GM19238 (cell line): ENCODE measurements at regions not wholly inside any gene's neighbourhood (a gene's known extent, or its start where the extent isn't known, plus 50 kb on each side); places are given as distances from the start of the nearest gene placed in this dataset.
A peak's percentile ranks its signal among the peaks of the same experiment; 100 is the strongest.
"Not testable (repeated sequence)": the region's sequence is repeated elsewhere in the genome, so short reads cannot be mapped to it uniquely, and the experiment has no call there.

Experiments used
- DNase-seq: peaks from one replicate; pipeline ENCODE4 v3.0.0; 2011; ENCODE audit warnings: low spot score; ENCODE audit not compliant: insufficient read length

GRCh38 chr7:138316421-138317043 is 143.5 kb upstream of the TRIM24 start:
- DNase-seq = peak; percentile 11

DNA sequence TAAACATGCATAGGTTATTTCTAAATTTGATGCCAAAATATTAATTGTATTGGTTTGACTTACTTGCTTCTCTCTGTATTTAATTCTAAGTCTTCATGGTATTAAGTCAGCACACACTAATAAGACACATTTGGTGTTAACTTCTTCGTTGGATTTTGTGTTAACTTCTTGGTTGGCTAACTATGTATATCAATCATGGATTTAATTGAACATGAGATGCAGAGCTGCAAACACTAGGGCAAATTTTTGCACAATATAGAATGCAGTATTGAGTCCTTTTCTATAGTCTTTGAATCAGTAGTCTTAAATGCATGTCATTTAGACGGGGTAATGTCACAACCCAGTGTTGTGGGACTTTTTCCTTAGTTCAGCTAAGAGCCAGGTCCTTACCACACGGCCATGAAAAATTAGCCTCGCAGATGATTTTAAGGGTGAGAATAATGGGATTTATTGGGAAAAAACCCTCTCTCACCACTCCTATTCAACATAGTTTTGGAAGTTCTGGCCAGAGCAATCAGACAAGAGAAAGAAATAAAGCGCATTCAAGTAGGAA is 142.9 kb upstream of the TRIM24 start:
- no peak for DNase-seq

- no peak for DNase-seq
These were observed 135.1 kb upstream of the TRIM24 start for GRCh38 chr7:138324941-138325340.

DNA sequence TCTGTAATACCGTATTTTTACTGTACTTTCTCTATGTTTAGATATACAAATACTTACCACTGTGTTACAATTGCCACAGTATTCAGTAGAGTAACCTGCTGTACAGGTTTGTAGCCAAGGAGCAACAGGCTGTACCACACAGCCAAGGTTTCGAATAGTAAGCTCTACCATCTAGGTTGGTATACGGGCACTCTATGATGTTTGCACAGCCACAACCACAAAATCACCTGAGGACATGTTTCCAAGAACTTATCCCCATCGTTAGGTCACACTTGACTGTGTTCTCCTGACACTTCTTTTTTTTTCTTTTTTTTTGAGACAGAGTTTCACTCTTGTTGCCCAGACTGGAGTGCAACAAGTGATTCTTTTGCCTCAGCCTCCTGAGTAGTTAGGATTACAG is 134.6 kb upstream of the TRIM24 start:
- DNase-seq = no peak

GRCh38 chr7:138328215-138328614 is 131.8 kb upstream of the TRIM24 start:
- no peak for DNase-seq

DNA sequence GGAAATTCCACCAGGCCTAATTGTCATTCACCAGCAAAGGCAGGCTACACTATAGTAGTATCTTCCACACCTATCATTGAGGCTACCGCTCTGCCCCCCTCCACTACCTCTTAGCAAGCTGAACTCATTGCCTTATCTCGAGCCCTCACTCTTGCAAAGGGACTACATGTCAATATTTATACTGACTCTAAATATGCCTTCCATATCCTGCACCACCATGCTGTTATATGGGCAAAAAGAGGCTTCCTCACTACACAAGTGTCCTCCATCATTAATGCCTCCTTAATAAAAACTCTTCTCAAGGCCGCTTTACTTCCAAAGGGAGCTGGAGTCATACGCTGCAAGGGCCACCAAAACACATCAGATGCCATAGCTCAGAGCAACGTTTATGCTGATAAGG is 127.2 kb upstream of the TRIM24 start:
- DNase-seq = not testable (repeated sequence)

GRCh38 chr7:138338361-138338760 is 121.7 kb upstream of the TRIM24 start:
- no peak for DNase-seq

DNA sequence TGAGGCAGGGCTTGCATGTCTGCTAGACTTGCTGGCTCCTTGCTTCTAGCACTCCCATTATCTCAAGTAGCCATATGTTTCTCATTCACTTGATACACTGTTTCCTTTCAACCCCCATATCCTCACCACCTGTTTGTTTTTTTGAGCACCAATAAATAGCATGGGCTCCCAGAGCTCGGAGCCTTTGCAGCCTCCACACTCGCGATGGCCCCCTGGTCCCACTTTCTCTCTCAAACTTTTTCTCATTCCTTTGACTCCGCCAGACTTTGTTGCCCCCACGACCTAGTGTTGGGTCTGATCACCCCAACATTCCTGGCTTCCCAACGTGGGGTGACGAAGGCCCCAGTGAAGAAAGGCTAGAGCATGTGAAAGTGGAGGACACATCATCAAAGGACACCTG is 120.8 kb upstream of the TRIM24 start:
- DNase-seq = not testable (repeated sequence)

DNA sequence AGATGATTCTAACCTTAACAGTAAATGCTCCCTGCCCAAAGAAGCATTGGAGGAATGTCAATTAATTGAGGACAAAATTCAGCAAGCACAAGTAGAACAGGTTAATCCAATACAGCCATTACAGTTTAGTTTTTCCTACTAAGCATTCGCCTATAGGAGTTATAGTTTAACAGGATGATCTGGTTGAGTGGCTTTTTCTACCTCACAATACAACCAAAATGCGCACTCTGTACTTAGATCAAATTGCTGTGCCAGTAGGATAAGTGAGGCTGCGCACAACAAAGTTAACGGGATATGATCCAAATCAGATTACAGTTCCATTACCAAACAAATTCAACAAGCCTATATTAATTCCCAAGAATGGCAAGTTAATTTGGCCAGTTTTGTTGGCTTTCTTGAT is 117.1 kb upstream of the TRIM24 start:
- DNase-seq = no peak

- DNase-seq = no peak
These were observed 114.5 kb upstream of the TRIM24 start for GRCh38 chr7:138345567-138345966.

DNA sequence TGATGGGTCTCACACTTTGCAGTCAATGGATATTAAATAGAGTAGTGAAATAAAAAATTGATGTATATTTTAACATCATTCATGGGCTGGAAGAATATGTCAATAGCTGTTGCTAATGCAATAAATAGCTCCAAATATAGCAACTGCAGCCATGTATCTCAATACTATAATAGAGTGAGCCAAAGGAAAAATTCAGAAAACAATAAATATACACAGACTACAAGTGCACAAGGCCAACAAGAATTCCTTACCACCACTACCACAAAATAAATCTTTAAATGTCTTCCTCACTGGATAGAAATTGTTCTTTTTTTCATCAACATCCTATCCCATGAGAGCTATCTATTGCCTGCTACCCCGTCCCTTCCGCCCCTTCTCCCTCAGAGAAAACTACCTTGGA is 113.1 kb upstream of the TRIM24 start:
- no peak for DNase-seq

DNA sequence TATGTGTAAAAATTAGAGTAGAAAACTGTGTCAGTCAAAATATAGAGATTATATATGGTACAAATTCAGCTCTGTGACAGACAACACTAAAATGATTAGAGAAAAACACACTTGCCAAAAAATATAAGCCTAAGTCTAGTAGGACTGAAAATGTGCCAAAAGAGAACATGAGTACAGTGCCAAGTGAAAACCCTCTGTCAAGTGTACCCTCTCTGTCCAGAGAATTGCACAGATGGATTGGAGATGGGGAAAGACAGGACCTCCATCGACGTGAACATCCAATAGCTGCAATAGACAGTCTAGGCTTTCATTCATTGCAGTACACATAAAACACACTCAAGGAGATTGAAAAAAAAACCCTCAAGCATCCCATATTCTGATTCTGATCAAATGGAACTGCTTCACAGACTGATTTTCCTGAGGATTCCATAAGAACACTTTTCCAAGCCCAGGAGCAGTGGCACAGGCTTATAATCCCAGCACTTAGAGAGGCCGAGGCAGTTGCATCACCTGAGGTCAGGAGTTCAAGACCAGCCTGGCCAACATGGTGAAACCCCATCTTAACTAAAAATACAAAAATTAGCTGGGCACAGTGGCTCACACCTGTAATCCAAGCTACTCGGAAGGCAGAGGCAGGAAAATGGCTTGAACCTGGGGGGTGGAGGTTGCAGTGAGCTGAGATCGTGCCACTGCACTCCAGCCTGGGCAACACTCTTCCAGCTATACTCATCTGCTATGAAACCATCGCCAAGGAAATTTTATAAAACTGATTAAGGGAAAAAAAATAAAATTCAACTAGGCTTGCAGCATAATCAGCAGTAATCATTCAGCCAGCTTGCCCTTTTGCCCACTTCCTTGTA is 110.0 kb upstream of the TRIM24 start:
- DNase-seq = no peak

GRCh38 chr7:138350701-138351357 is 109.2 kb upstream of the TRIM24 start:
- no peak for DNase-seq

DNA sequence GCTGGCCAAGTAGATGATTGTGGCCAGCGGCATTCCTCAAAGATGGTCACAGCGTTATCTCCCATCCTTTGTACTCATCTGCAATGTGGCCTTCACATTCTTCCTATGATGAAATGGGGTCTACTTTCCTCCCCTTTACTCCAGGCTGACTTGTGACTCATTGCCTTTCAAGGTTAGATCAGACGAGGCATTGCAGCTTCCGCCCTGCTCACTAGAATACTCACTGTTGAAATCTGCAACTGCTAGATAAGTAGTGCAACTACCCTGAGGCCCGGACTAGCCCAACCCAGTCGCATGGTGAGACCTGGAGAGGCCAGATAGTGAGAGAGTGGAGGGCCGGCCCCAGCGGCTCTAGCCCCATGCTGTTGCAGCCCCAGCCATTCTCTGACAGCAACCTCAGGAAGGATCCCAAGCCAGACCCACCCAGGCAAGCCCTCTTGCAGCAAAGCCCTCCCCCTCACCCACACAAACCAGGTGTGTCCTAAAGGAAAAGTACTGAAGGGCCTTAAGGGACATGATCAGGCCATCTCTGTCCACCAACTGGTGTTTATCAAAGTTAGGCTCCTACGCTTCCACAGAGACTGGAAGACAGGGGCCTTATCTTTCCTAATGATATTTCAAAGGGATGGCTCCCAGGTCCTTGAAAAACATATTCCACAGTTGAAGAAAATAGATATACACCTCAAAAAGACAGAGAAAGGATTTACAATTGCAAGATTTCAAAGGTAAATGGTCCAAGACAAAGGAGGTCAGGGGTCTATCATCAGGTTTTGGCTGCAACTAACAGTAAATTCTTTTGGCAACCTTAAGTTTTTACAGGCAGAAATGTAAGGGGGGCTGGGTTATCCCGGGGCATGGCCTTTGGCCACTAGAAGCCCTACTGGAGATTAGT is 107.2 kb upstream of the TRIM24 start:
- no peak for DNase-seq

DNA sequence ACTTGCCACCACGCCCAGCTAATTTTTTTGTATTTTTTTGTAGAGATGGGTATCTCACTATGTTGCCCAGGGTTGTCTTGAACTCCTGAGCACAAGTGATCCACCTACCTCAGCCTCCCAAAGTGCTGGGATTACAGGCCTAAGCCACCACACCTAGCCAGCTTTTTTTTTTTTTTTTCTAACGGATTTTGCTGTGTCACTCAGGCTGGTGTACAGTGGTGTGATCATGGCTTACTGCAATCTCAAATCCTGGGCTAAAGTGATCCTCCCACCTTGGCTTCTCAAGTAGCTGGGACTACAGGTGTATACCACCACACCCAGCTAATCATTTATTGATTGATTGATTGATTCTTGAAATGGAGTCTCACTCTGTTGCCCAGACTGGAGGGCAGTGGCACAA is 106.0 kb upstream of the TRIM24 start:
- DNase-seq = no peak

DNA sequence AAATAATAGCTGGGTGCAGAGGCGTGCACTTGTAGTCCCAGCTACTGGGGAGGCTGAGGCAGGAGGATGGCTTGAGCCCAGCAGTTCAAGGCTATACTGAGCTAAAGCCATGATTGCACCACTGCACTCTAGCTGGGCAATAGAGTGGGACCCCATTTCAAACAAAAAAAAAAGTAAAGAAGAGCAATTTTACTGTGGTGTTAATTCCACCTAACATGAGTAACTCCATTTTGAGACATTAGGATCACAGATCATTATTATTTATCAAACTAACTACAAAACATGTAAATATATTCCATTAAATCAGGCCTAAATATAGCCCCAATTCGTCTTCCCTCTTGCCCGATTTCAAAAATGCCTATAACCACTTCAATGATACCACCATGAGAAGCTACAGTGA is 104.8 kb upstream of the TRIM24 start:
- no peak for DNase-seq

DNA sequence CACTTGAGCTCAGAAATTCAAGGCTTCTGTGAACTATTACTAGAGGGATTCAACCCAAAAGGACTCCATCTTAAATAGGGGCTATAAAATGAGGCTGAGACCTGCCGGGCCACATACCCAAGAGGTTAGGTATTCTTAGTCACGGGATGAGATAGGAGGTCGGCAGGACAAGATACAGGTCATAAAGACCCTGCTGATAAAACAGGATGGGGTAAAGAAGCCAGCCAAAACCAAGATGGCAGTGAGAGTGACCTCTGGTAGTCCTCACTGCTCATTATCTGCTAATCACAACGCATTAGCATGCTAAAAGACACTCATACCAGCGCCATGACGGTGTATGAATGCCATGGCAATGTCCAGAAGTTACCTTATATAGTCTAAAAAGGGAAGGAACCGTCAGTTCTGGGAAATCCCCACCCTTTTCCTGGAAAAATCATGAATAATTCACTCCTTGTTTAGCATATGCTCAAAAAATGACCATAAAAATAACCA is 101.2 kb upstream of the TRIM24 start:
- no peak for DNase-seq

DNA sequence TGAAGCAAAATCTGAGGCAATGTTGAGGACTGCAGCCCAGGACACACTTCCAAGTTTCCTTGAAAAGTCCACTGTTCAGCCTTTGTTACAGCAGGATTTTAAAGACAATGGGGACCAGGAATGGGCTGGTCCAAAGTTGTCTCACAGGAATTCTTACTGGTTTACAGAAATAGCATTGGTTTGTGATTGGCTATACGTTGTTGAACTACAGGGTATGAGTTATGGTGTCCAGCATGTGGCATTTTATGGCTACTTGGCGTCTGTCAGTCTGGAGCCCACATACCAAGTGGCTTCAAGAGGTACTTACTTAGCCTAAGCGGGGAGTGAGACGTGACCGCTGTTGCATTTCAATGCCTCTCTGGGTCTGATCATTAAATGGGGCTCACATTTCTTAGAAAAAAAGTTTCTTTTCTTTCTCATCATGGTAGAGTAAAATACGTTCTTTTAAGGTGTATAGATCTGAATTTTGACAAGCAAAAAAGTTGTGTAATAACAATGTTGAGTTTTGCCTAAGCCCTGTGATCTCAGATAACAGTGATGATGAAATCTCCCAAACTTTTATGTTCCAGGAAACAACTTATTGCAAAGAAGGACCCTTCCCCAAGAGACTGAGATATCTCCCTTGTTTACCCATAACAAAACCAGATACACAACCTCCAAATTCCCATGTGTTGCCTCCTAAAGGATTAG is 100.0 kb upstream of the TRIM24 start:
- DNase-seq = no peak

DNA sequence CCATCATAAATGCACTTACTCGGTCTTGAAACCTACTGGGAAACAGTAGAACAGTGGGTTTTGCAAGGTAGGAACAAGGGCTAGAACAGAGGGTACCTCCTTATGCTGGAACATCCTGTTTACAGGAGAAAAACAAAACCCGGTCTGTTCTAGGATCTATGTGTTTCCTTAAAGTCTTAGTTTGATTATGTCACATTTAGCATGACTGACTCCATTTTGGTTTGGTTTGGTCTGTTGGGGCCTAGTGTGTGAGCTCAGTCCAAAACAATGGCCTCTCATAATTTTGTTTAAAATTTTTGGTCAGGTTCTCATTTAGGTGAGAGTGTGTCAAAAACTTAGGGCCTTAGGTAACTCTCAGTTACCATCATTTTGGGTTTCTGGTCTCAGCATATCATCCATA is 96.3 kb upstream of the TRIM24 start:
- DNase-seq = no peak

DNA sequence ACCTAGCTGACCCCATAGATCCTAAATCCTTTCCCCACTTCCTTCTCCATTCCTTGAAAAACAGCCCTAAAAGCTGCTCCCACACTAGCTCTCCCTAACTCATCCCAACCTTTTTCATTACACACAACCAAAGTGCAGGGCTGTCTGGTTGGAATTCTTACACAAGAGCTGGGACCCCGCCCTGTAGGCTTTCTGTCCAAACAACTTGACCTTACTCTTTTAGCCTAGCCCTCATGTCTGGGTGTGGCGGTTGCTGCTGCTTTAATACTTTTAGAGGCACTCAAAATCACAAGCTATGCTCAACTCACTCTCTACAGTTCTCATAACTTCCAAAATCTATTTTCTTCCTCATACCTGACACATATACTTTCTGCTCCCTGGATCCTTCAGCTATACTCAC is 93.9 kb upstream of the TRIM24 start:
- DNase-seq = not testable (repeated sequence)
